GM18909 (cell line): ENCODE measurements at regions not wholly inside any gene's neighbourhood (a gene's known extent, or its start where the extent isn't known, plus 50 kb on each side); places are given as distances from the start of the nearest gene placed in this dataset.

Experiments used
- ATAC-seq: cut with Tn5 transposase; IDR thresholded peaks from one replicate; pipeline ENCODE4 v1.9.1; 2021; ENCODE audit warnings: mild to moderate bottlenecking; ENCODE audit not compliant: unreplicated experiment, poor library complexity

- ATAC-seq = no peak
Measured at GRCh38 chr20:11754451-11754850, 163.2 kb upstream of the BTBD3 start.

- ATAC-seq = no peak
Measured at GRCh38 chr20:11755071-11755841, 162.4 kb upstream of the BTBD3 start.

DNA sequence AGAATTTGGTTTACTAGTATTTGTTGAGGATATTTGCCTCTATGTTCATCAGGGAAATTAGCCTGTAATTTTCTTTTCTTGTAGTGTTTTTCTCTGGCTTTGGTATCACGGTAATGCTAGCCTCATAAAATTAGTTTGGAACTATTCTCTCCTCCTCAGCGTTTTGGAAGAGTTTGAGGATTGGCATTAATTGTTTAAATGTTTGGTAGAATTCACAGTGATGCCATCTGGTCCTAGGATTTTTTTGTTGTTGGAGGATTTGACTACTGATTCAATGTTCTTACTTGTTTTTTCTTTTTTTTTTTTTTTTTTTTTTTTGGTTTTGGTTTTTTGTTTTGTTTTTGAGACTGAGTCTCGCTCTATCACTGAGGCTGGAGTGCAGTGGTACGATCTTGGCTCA, 156.2 kb upstream of the BTBD3 start:
- no peak for ATAC-seq

DNA sequence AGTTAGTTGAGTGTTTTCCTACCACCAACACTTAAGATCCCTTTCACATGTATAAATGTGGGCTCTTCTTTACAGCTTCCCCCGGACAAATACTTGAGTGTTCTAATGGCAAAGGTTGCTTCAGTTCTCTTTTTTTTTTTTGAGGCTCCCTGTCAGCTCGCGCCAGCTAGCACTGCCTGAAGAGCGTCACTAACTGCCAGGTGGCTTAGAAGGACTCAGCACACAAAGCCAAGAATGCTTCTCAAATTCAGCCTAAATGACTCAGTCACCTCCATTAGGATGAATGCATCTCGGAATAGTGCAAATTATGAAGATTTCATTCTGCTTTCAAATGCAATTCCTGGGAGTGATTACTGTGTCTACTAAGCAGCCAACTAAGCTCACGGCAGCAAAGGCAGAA, 150.7 kb upstream of the BTBD3 start:
- ATAC-seq = no peak

GRCh38 chr20:11769825-11770224, 147.9 kb upstream of the BTBD3 start:
- no peak for ATAC-seq

GRCh38 chr20:11772226-11772730, 145.4 kb upstream of the BTBD3 start:
- ATAC-seq = no peak

GRCh38 chr20:11776687-11777086, 141.0 kb upstream of the BTBD3 start:
- ATAC-seq = no peak

DNA sequence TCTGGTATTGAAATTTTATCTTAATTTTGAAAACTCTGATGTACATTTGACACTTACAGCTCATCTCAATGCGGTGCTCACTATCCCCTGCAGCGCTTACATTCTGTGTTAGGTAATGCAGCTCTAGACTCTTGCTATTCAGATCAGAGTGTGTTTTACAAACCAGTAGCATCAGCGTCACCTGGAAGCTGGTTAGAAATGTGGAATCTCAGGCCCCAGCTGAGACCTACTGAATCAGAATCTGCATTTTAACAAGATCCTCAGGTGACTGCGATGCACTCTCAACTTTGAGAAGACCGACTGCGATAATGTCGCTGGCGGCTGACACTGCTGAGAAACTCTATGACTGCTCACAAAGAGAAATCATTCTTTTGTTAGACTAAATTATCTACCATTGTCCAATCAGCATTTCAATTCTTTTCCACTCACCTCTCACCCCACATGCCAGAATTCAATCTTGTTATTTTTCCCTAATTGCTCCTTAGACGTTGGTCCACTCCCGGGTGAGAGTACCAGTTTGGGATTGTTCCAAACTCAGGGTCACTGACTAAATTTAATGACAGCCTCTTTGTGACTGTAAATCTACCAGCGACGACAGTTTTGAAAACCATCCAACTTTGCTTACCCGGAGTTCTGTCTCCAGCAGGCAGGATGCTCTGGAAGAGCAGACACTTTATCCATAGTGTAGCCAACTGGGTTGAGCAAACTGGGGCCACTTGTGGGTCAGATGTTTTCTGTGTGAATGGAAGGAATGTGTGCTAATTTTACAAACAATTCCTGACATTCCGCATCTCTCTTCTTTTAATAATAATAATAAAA, 140.1 kb upstream of the BTBD3 start:
- no peak for ATAC-seq

DNA sequence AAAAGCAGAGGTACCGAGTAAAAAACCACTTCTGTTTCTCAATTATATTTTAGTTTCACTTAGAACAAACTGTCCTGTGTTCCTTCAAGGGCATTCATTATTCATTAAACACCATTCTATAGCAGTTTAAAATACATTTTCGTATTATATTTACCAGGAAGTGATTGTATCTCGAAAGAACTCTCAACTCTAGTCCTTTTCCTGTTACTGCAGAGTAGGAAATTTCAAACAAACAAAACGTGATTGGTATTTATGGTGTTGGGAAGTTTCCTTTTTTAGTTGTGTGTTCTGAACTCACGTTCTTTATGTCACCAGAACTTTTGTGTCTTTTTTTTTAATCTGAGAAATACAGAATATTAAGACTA, 139.5 kb upstream of the BTBD3 start:
- ATAC-seq = no peak

GRCh38 chr20:11780765-11781369, 136.8 kb upstream of the BTBD3 start:
- peak; percentile 84 for ATAC-seq

- no peak for ATAC-seq
Measured at GRCh38 chr20:11783102-11783850, 134.4 kb upstream of the BTBD3 start.

GRCh38 chr20:11785885-11786507, 131.7 kb upstream of the BTBD3 start:
- ATAC-seq = no peak

DNA sequence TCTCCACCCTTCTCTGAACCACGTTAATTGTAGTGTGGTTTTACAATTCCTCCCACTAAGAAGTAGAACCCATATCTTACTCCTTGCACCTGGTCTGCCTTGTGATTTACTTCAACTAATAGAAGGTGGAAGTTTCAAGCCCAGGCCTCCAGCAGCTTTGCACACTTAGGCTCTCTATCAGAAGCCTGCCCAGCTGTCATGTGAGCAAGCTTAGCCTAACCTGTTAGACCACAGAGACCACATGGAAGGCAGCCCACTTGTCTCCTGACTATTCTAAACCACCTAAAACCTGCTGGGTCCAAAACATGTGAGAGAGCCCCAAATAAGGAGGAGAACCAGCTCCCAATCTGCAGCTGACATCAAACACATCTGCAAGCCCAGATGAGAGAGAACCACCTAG, 127.6 kb upstream of the BTBD3 start:
- ATAC-seq = peak; percentile 58

- ATAC-seq = no peak
Measured at GRCh38 chr20:11791316-11791715, 126.4 kb upstream of the BTBD3 start.

DNA sequence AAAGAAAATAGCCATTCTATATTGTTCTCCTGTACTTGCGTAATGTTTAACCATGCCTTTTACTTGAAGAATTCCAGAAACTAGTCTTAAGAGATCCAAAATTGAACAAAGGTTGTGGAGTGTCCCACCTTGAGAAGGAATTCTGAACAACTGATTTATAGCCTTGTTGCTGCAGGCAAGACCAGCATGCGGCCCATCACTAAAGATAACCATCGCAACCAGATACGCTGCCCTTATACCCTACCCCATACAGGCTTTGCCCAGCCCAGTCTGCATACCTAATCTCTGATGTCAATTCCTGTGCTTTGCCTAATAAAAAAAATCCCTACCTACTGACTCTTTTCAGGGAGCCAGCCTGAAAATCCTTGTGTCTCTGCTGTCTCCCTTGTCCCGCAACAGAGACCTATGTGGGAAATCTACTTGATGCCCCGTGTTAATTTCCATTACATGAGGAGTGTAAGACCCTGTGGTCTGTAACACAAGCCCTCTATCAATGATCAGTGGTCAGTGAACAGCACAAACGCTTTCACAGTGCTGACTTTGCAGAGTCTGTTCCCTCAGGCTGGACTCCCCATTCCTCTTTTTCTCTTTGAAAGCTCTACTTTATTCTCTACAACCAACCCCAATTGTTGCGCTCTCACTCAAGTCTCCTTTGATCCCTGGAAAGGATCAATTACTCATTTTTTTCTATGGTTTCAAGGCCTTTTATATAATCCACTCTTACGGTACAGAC, 125.7 kb upstream of the BTBD3 start:
- ATAC-seq = no peak

GRCh38 chr20:11792568-11792953, 125.1 kb upstream of the BTBD3 start:
- no peak for ATAC-seq

DNA sequence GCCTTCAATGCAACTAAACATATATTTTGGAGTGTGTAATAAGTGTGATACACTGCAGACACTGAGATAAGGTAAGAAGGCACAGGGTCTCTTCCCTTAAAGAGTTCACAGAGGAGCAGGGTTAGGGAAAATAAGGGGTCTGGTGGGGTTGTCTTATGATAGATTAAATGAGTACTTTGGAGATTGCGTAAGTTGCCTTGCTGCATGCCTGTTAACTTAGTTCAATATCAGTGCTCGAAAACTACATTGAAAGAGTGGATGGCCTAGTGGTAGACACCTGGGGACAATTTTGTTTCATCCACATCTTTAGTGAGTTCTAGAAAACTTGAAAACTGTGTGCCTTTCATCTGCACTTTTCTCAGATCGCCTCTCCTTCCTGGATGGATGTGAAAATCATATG, 123.2 kb upstream of the BTBD3 start:
- ATAC-seq = no peak

DNA sequence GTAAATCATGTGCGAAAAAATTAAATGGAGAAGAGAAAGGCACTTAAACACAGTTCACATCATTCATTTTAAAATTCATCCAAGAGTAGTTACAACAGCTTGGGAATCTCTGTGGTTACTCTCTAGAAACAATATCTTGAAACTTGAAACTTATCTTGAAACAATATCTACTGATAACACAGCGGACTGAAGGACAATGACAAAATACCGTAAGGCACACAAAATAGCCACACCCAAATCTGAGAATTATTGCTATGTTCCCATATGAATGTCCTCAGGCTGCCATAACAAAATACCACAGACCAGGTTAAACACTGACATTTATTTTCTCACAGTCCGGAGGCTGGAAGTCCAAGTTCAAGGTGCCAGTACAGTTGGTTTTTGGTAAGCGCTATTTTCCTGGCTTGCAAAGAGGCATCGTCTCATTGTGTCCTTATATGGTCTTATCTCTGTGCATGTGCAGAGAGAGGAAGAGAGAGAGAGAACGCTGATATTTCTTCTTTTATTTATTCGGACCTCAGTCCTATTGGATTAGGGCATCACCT, 122.5 kb upstream of the BTBD3 start:
- no peak for ATAC-seq

DNA sequence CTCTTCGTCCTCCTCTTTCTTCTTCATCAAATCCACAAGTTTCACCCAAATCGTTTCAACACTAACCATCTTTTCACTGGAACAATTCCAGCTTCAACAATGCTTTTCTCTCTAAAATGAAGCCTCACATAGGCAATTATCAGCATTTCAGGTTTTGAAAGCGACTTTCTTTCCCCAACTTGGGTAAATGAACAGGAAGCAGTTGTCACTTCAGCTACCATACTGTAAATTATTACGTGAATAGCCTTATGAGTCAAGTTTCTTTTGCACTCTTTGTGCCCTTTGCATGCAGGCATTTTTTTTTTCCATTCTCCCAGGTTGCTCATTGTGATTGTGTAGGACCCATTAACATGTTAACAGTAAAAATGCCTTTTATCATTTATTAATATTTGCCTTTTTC, 121.7 kb upstream of the BTBD3 start:
- peak; percentile 68 for ATAC-seq
